OCI-LY7 (cell line): ENCODE measurements at regions not wholly inside any gene's neighbourhood (a gene's known extent, or its start where the extent isn't known, plus 50 kb on each side); places are given as distances from the start of the nearest gene placed in this dataset.

Experiments used
- BruUV-seq: library from RNA; stranded (reverse); fragments of 400-500 nt; replicated peaks from 2 replicates; lab custom pipeline; 2021; lab: Mats Ljungman, UMichigan
- CTCF ChIA-PET: fragments of 300-600 bp; sonication (Branson Sonifier 250); formaldehyde crosslinking; loops from one replicate; lab custom pipeline; 2022; ENCODE audit warnings: antibody characterized with exemption; ENCODE audit not compliant: unreplicated experiment; lab: Charles Lee
- POLR2A ChIA-PET: fragments of 300-600 bp; sonication (Branson Sonifier 250); formaldehyde crosslinking; loops from one replicate; lab custom pipeline; 2022; ENCODE audit warnings: antibody characterized with exemption; lab: Charles Lee
- DNase-seq: peaks from one replicate; pipeline ENCODE4 v3.0.0-alpha.2; 2015; ENCODE audit warnings: low spot score
- H2AFZ ChIP-seq: fragments of 200-600 bp; sonication (generic), shearing (Covaris generic); 2 replicates; pipeline ENCODE4 v1.6.1; 2014; ENCODE audit warnings: mild to moderate bottlenecking, antibody characterized with exemption, low read length, moderate library complexity
- H3K27ac ChIP-seq: fragments of 200-600 bp; sonication (generic); 2 replicates; pipeline ENCODE4 v1.5.1; 2014; ENCODE audit warnings: mixed run types, low read depth, mild to moderate bottlenecking, moderate library complexity, low read length, inconsistent platforms; ENCODE audit not compliant: poor library complexity, severe bottlenecking
- H3K36me3 ChIP-seq: fragments of 200-600 bp; sonication (generic); 2 replicates; pipeline ENCODE4 v1.6.1; 2014; ENCODE audit warnings: mild to moderate bottlenecking, antibody characterized with exemption, low read length, moderate library complexity, mixed read lengths; ENCODE audit not compliant: insufficient read depth
- H3K4me1 ChIP-seq: fragments of 200-600 bp; sonication (generic); 2 replicates; pipeline ENCODE4 v1.5.1; 2014; ENCODE audit warnings: mild to moderate bottlenecking, low read length; ENCODE audit not compliant: insufficient read depth, poor library complexity, severe bottlenecking
- H3K4me2 ChIP-seq: fragments of 200-600 bp; sonication (generic); 2 replicates; pipeline ENCODE4 v1.6.1; 2014; ENCODE audit warnings: mild to moderate bottlenecking, low read length
- H3K4me3 ChIP-seq: fragments of 200-600 bp; sonication (generic); 2 replicates; pipeline ENCODE4 v1.5.1; 2014; ENCODE audit warnings: mild to moderate bottlenecking, low read depth, low read length; ENCODE audit not compliant: poor library complexity, severe bottlenecking
- H3K79me2 ChIP-seq: fragments of 200-600 bp; sonication (generic); 2 replicates; pipeline ENCODE4 v1.6.1; 2016; ENCODE audit warnings: low read depth, mild to moderate bottlenecking, low read length, moderate library complexity, mixed read lengths; ENCODE audit not compliant: insufficient read depth
- H3K9me2 ChIP-seq: fragments of 200-600 bp; sonication (generic); 2 replicates; pipeline ENCODE4 v1.6.1; 2016; ENCODE audit warnings: mild to moderate bottlenecking, low read length, mixed read lengths; ENCODE audit not compliant: insufficient read depth
- H3K9me3 ChIP-seq: fragments of 200-600 bp; sonication (generic); 2 replicates; pipeline ENCODE4 v1.6.1; 2014; ENCODE audit warnings: mild to moderate bottlenecking, mixed run types, low read length, mixed read lengths
- H4K20me1 ChIP-seq: fragments of 200-600 bp; sonication (generic); 2 replicates; pipeline ENCODE4 v1.6.1; 2014; ENCODE audit warnings: mild to moderate bottlenecking, antibody characterized with exemption, low read length, moderate library complexity, mixed read lengths; ENCODE audit not compliant: insufficient read depth
- CTCF ChIP-seq: fragments of 200-600 bp; sonication (generic); conservative IDR thresholded peaks from 2 replicates; pipeline ENCODE4 v1.5.1; 2014; ENCODE audit warnings: mild to moderate bottlenecking, antibody characterized with exemption, low read length, moderate library complexity, mixed read lengths
- EZH2phosphoT487 ChIP-seq: fragments of 200-600 bp; sonication (generic); IDR thresholded peaks from 2 replicates; pipeline ENCODE4 v1.6.1; 2018; ENCODE audit warnings: low read depth, borderline replicate concordance, mild to moderate bottlenecking, mixed run types, antibody characterized with exemption, low read length, moderate library complexity, mixed read lengths
- intact Hi-C: fragments of 100-400 bp; cut with micrococcal nuclease; formaldehyde crosslinking; loops from one replicate; pipeline ENCODE4 v1.10.0; 2022; ENCODE audit not compliant: unreplicated experiment

- no peaks in the 10 kb centered on the region for H3K9me3 ChIP-seq
- H3K36me3 ChIP-seq, result no peaks in the 10 kb centered on the region
- H3K4me2 ChIP-seq, result no peak overlapping the region
- no peak overlapping the region for H2AFZ ChIP-seq
- POLR2A ChIA-PET, result interaction anchor here (1.5 kb wide), 1 partner anchor 13 kb away, joined by 3 read pairs; no protein-coding TSS in a partner anchor
- no peak for DNase-seq
- TF ChIP-seq CTCF (no peak), EZH2phosphoT487 (no peak)
- H4K20me1 ChIP-seq, result no peaks in the 10 kb centered on the region
- no peaks in the 10 kb centered on the region for H3K4me1 ChIP-seq
- BruUV-seq, result no TSS peak
- intact Hi-C loops, result no loop called here
- no peaks in the 10 kb centered on the region for H3K79me2 ChIP-seq
- no peak overlapping the region for H3K27ac ChIP-seq
- CTCF ChIA-PET, result no interaction called here
- H3K9me2 ChIP-seq, result no peaks in the 10 kb centered on the region
- no peak overlapping the region for H3K4me3 ChIP-seq
Measured at GRCh38 chr4:174086829-174087799, 196.4 kb downstream of the FBXO8 start.

GRCh38 chr4:174084981-174085380, 198.5 kb downstream of the FBXO8 start:
- POLR2A ChIA-PET, result interaction anchor here (0.8 kb wide), 1 partner anchor 9 kb away, joined by 3 read pairs; no protein-coding TSS in a partner anchor
- BruUV-seq, result no TSS peak
- H3K79me2 ChIP-seq, result no peaks in the 10 kb centered on the region
- no peaks in the 10 kb centered on the region for H3K36me3 ChIP-seq
- intact Hi-C loops, result no loop called here
- no peak overlapping the region for H3K27ac ChIP-seq
- no peaks in the 10 kb centered on the region for H3K4me1 ChIP-seq
- no peak for DNase-seq
- CTCF ChIA-PET, result no interaction called here
- H2AFZ ChIP-seq, result no peak overlapping the region
- no peak for TF ChIP-seq CTCF
- no peak for TF ChIP-seq EZH2phosphoT487
- no peaks in the 10 kb centered on the region for H3K9me2 ChIP-seq
- no peak overlapping the region for H3K4me3 ChIP-seq
- H3K4me2 ChIP-seq, result no peak overlapping the region
- H4K20me1 ChIP-seq, result no peaks in the 10 kb centered on the region
- no peaks in the 10 kb centered on the region for H3K9me3 ChIP-seq

GRCh38 chr4:174084542-174084941, 198.9 kb downstream of the FBXO8 start:
- no peaks in the 10 kb centered on the region for H3K4me1 ChIP-seq
- no peaks in the 10 kb centered on the region for H3K9me3 ChIP-seq
- H3K79me2 ChIP-seq, result no peaks in the 10 kb centered on the region
- H3K4me2 ChIP-seq, result no peak overlapping the region
- ChIA-PET CTCF (no interaction called here), POLR2A (no interaction called here)
- intact Hi-C loops, result no loop called here
- H3K4me3 ChIP-seq, result no peak overlapping the region
- BruUV-seq, result no TSS peak
- DNase-seq, result no peak
- no peaks in the 10 kb centered on the region for H3K36me3 ChIP-seq
- H3K27ac ChIP-seq, result no peak overlapping the region
- TF ChIP-seq CTCF, result no peak
- TF ChIP-seq EZH2phosphoT487, result no peak
- H3K9me2 ChIP-seq, result no peaks in the 10 kb centered on the region
- no peaks in the 10 kb centered on the region for H4K20me1 ChIP-seq
- no peak overlapping the region for H2AFZ ChIP-seq
